ENCODE measurements at regions not wholly inside any gene's neighbourhood (a gene's known extent, or its start where the extent isn't known, plus 50 kb on each side); places are given as distances from the start of the nearest gene placed in this dataset.

GRCh38 chrX:146144039-146144438 is 326.4 kb downstream of the SLITRK2 start:
- H3K36me3 ChIP-seq (ENCODE audit: control insufficient read depth in 2 of 4, insufficient read depth in 4 of 4, low read length in 3 of 4) = no peaks in the 10 kb centered on the region
- H4K8ac ChIP-seq (ENCODE audit: extremely low read depth, insufficient read depth, low read length) = no peak overlapping the region
- WGBS, 2 experiments (ENCODE audit: extremely low coverage in 1 of 2, insufficient coverage in 1 of 2, insufficient read length in 1 of 2, insufficient replicate concordance in 2 of 2, low coverage in 1 of 2, low lambda C conversion rate in 2 of 2, missing lambda C conversion rate in 1 of 2) = 94% methylated on average over 4 of the region's 5 CpGs; no CpG with 5 or more reads in 1 of the 2 experiments
- DNase-seq (ENCODE audit: low read depth in 1 of 2, low spot score in 2 of 2) (no peak), FAIRE-seq (no peak)
- H2BK20ac ChIP-seq (ENCODE audit: low read length) = no peak overlapping the region
- no peak overlapping the region for H2BK5ac ChIP-seq (ENCODE audit: low read depth, low read length)
- no peaks in the 10 kb centered on the region for H3K79me2 ChIP-seq (ENCODE audit: control insufficient read depth in 1 of 2, insufficient read depth in 2 of 2, low read length in 2 of 2)
- ChIA-PET CTCF (ENCODE audit: partially characterized antibody) (no interaction called here), POLR2A (ENCODE audit: partially characterized antibody) (no interaction called here)
- no peak overlapping the region for H2BK12ac ChIP-seq (ENCODE audit: low read depth, low read length)
- H3K4me1 ChIP-seq (replicated peaks in 1 of 4; ENCODE audit: control insufficient read depth in 3 of 4, insufficient read depth in 4 of 4, low read length in 3 of 4) = no peaks in the 10 kb centered on the region
- no peaks in the 10 kb centered on the region for H3K79me1 ChIP-seq (ENCODE audit: low read depth, low read length)
- no peak overlapping the region for H3K14ac ChIP-seq (ENCODE audit: insufficient read length)
- H2BK15ac ChIP-seq (ENCODE audit: low read length) = no peak overlapping the region
- no peaks in the 10 kb centered on the region for H3K9me3 ChIP-seq (ENCODE audit: insufficient read depth in 2 of 2, low read depth in 1 of 2, low read length in 1 of 2)
- H3K4me2 ChIP-seq (ENCODE audit: insufficient read depth in 1 of 2, low read depth in 2 of 2, low read length in 2 of 2) = no peak overlapping the region
- H4K5ac ChIP-seq (ENCODE audit: insufficient read length, low read depth, low read length) = no peak overlapping the region
- no peaks in the 10 kb centered on the region for H3K23me2 ChIP-seq (ENCODE audit: low read depth, low read length)
- no peak overlapping the region for H2AK5ac ChIP-seq (ENCODE audit: low read depth, low read length)
- no peak overlapping the region for H3K27ac ChIP-seq (ENCODE audit: low read depth, low read length)
- no peak overlapping the region for H3K23ac ChIP-seq (ENCODE audit: insufficient read length)
- H3K56ac ChIP-seq (replicated peaks; ENCODE audit: insufficient read length, low read depth, low read length) = no peak overlapping the region
- H3K4ac ChIP-seq (replicated peaks; ENCODE audit: insufficient read length, low read depth, low read length) = no peak overlapping the region
- no peak overlapping the region for H3K18ac ChIP-seq (ENCODE audit: extremely low read depth, low read length)
- H4K20me1 ChIP-seq (replicated peaks in 1 of 2; ENCODE audit: control insufficient read depth in 1 of 2, insufficient read depth in 2 of 2, low read length in 2 of 2) = no peaks in the 10 kb centered on the region
- no peak overlapping the region for H2BK120ac ChIP-seq (replicated peaks; ENCODE audit: low read depth, low read length)
- H3K27me3 ChIP-seq (replicated peaks in 1 of 4; ENCODE audit: control insufficient read depth in 3 of 4, extremely low read depth in 1 of 4, insufficient read depth in 3 of 4, low read length in 3 of 4) = no peaks in the 10 kb centered on the region
- no peak overlapping the region for H3K4me3 ChIP-seq (ENCODE audit: extremely low read depth in 1 of 4, insufficient read depth in 2 of 4, low read depth in 3 of 4, low read length in 4 of 4)
- no peak overlapping the region for H2AFZ ChIP-seq (ENCODE audit: low read length)
- H3K9ac ChIP-seq (replicated peaks in 1 of 4; ENCODE audit: extremely low read depth in 1 of 4, low read depth in 3 of 4, low read length in 3 of 4) = no peak overlapping the region
- no peak overlapping the region for H4K91ac ChIP-seq (replicated peaks; ENCODE audit: insufficient read length, low read length)
- TF ChIP-seq NANOG (IDR thresholded peaks at IDR 0.05; ENCODE audit: insufficient read depth, low read depth, low read length, poor library complexity, severe bottlenecking) (no peak), SIN3A (conservative IDR thresholded peaks at IDR 0.05 in 1 of 2, IDR thresholded peaks at IDR 0.05 in 1 of 2; ENCODE audit: low read depth in 1 of 2, low read length in 2 of 2) (no peak), TCF12 (IDR thresholded peaks at IDR 0.05; ENCODE audit: low read depth, low read length) (no peak)
- TF ChIP-seq, protein P1, sequence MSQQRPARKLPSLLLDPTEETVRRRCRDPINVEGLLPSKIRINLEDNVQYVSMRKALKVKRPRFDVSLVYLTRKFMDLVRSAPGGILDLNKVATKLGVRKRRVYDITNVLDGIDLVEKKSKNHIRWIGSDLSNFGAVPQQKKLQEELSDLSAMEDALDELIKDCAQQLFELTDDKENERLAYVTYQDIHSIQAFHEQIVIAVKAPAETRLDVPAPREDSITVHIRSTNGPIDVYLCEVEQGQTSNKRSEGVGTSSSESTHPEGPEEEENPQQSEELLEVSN (IDR thresholded peaks at IDR 0.05) = no peak
